GM12865 (cell line): ENCODE measurements at regions not wholly inside any gene's neighbourhood (a gene's known extent, or its start where the extent isn't known, plus 50 kb on each side); places are given as distances from the start of the nearest gene placed in this dataset.

Experiments
- DNase-seq: peaks from one replicate; pipeline ENCODE4 v3.0.0; 2010; ENCODE audit warnings: low read depth
- H3K4me3 ChIP-seq: 2 replicates; pipeline ENCODE4 v1.5.1; 2011; ENCODE audit warnings: mild to moderate bottlenecking, low read depth, low read length, control low read depth
- TF ChIP-seq, protein P1 (sequence below): IDR thresholded peaks from 2 replicates; pipeline ENCODE4 v1.5.1; 2011; ENCODE audit warnings: low read length, control low read depth, low read depth, inconsistent platforms; ENCODE audit not compliant: insufficient read depth; ENCODE audit errors: missing control alignments

DNA sequence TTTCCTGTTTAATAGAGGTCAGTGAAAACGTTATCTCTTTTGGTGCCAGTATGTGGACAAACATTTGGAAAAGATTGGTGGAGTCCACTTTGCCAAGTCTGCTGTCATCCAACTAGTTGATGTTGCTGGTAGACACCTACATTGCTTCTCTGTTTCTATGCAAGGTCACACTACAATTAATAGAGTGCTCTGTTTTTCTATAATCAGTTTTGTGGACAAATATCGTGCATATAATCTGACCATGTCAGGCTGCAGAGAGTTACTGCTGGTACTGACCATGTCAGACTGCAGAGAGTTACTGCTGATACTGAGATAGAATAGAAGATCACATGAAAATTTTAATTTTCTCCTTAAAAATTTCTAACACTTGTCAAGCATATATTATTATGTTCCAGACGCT lies 603.3 kb downstream of the TSN start:
- no peak overlapping the region for H3K4me3 ChIP-seq

DNA sequence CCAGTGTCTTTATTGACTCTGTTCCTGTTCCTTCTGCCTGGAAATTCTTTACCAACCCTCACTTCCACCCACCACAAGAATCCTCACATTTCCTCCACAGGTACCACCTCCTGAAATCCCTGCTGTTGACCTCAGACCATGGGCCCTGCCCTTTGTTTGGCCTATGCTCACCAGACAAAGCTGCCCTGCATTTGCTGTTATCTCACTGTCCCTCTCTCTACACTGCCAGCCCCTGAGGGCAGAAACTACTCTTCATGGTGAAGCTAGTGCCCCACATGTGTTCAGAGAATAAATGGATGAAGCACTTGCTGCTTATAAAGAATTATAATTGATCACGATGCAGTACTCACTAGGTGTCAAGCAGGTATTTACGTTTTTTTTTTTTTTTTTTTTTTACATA lies 608.4 kb downstream of the TSN start:
- no peak overlapping the region for H3K4me3 ChIP-seq
- DNase-seq = no peak
- TF ChIP-seq, protein P1, sequence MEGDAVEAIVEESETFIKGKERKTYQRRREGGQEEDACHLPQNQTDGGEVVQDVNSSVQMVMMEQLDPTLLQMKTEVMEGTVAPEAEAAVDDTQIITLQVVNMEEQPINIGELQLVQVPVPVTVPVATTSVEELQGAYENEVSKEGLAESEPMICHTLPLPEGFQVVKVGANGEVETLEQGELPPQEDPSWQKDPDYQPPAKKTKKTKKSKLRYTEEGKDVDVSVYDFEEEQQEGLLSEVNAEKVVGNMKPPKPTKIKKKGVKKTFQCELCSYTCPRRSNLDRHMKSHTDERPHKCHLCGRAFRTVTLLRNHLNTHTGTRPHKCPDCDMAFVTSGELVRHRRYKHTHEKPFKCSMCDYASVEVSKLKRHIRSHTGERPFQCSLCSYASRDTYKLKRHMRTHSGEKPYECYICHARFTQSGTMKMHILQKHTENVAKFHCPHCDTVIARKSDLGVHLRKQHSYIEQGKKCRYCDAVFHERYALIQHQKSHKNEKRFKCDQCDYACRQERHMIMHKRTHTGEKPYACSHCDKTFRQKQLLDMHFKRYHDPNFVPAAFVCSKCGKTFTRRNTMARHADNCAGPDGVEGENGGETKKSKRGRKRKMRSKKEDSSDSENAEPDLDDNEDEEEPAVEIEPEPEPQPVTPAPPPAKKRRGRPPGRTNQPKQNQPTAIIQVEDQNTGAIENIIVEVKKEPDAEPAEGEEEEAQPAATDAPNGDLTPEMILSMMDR = no peak

More for the DNA sequence above, 603.3 kb downstream of the TSN start:
- TF ChIP-seq, protein P1 = no peak
- no peak for DNase-seq

DNA sequence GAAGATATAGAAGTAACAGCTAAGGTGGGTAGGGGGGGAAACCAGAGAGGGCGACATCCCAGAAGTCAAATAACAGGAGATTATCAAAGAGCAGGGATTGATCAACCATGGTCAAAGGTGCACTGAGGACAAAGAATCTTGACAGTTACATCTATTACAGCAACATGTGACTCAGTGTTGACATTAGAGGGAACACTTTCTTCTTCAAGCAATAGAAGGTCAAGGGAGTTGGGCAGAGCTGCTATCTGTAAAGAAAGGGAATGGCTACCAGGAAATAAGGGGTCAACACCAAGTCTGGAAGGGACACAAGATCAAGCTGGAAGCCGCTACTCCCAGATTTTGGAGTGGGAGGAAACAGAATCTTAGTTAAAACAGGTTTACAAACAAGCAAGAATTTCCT lies 611.0 kb downstream of the TSN start:
- TF ChIP-seq, protein P1 = no peak
- no peak for DNase-seq
- H3K4me3 ChIP-seq = no peak overlapping the region

DNA sequence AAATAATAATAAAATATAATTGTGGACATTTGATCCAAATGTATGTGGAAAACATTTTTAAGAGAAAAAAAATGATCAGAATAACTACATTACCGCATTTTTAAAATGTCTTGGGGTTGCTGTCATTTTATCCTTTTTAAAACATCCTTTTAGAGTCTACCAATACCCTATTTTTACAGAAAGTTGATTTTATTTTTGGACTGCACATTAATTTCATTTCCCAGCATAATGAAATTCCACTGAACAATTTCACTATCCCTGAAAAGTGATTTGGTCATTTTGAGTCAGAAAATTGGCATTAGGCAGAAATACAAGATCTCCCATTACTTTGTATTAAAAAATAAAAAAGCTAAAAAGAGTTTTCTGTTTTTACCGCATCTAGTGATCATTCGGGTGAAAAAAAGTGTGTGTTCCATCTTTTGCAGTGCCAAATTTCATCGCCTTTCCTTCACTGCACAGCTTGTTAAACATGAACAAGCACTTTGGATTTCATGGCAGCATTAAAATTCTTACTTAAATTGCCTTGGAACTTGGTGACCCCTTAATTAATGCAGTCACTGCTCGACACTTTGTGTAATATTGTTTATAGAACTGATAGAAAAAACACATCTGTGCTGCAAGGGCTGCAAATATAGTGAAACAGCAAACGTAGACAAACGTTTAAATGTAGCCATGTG lies 611.7 kb downstream of the TSN start:
- H3K4me3 ChIP-seq = no peak overlapping the region
- TF ChIP-seq, protein P1 = no peak
- no peak for DNase-seq

DNA sequence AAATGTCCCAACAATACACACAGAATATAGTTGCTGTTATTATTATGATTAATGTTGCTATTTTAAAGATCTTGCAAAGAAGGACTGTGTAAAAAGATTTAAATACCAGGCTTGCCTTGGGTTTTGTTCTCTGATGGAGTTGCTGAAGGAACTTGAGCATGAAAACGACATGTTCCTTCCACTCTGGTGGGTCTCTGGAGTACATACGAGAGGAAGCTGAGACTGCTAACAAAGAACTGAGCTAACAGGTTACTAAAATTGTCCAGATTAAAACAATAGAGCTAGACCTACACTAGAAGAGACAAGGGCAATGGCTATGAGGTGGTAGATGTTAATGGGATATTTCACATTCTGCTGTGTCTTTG lies 612.2 kb downstream of the TSN start:
- no peak overlapping the region for H3K4me3 ChIP-seq
- TF ChIP-seq, protein P1 = no peak
- DNase-seq = no peak

DNA sequence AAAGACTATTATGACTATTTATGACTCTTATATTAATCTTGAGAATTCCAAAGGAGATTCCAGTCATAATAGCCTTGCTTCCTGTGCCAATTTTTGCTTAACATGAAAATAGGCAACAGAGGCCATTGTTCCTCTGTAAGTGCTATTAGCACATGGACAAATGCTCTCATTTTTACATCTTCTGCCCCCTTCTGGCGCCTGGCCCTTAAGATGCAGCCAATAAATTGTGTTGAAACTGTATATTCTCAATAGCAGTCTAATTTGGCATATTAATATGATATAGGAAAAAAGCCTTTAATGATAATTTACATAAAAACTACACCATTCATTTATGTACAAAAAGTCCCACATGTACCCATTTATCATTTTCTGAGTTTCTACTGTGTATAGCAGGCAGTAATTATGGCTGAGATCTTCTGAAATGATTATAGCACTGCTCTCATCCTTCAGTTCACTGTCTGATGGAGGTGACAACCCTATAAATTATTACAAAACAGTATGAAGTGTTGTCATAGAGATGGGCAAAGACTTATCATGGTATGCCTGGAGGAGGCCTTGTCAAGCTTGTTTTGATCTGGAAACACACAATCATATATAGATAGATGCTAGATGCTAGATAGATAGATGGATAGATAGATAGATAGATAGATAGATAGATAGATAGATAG lies 613.3 kb downstream of the TSN start:
- TF ChIP-seq, protein P1 = no peak
- DNase-seq = peak; percentile 1
- no peak overlapping the region for H3K4me3 ChIP-seq
